ENCODE measurements at regions not wholly inside any gene's neighbourhood (a gene's known extent, or its start where the extent isn't known, plus 50 kb on each side); places are given as distances from the start of the nearest gene placed in this dataset.
A peak's percentile ranks its signal among the peaks of the same experiment; 100 is the strongest.
"Not testable (repeated sequence)": the region's sequence is repeated elsewhere in the genome, so short reads cannot be mapped to it uniquely, and the experiment has no call there.

GRCh38 chr12:33017029-33017428 is 120.5 kb upstream of the PKP2 start:
- H4K20me1 ChIP-seq (replicated peaks; ENCODE audit: control insufficient read depth, insufficient read depth, low read length); H2AFZ ChIP-seq (ENCODE audit: low read depth, low read length); CTCF ChIA-PET (ENCODE audit: low intra/inter-chr PET ratio); H3K9ac ChIP-seq (ENCODE audit: insufficient read depth in 1 of 2, low read depth in 2 of 2, low read length in 2 of 2); H3K4me2 ChIP-seq (ENCODE audit: insufficient read depth, low read length); FAIRE-seq; BruUV-seq (replicated peaks); H3K27ac ChIP-seq (ENCODE audit: extremely low read depth, low read depth, low read length); H3K36me3 ChIP-seq (ENCODE audit: control insufficient read depth, insufficient read depth, low read length); in situ Hi-C loops (cut with MboI); H3K4me3 ChIP-seq; ATAC-seq; H3K27me3 ChIP-seq (ENCODE audit: control insufficient read depth in 2 of 2, insufficient read depth in 2 of 2, low read length in 2 of 2); H3K79me2 ChIP-seq (ENCODE audit: control insufficient read depth, insufficient read depth, low read length); intact Hi-C loops (cut with micrococcal nuclease); H3K9me3 ChIP-seq (replicated peaks; ENCODE audit: control insufficient read depth, insufficient read depth, low read depth, low read length); H3K9me1 ChIP-seq (ENCODE audit: control insufficient read depth, insufficient read depth, low read length); POLR2A ChIA-PET; H3K4me1 ChIP-seq (replicated peaks in 1 of 2; ENCODE audit: control insufficient read depth in 2 of 2, insufficient read depth in 2 of 2, low read length in 2 of 2); DNase-seq (ENCODE audit: extremely low read depth in 1 of 4, low spot score in 3 of 4): not testable (repeated sequence)
- 0% methylated on average over 2 of the region's 2 CpGs for WGBS (ENCODE audit: insufficient coverage, low coverage, missing lambda C conversion rate)
- TF ChIP-seq ZFP36 (IDR thresholded peaks at IDR 0.05; ENCODE audit: low read depth, low read length, partially characterized antibody), result peak; percentile 46

DNA sequence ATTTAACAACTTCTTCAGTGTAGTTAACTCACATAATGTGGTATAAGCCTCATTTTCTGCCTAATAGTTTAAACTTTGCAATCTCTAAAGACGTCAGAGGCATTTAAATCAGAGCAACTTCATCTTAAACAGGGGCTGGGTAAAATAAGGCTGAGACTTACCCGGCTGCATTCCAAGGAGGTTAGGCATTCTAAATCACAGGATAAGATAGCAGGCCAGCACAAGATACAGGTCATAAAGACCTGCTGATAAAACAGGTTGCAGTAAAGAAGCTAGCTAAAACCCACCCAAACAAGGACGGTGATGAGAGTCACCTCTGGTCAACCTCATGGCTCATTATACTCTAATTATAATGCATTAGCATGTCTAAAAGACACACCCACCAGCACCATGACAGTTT is 115.6 kb upstream of the PKP2 start:
- intact Hi-C loops (cut with micrococcal nuclease) (no loop called here), in situ Hi-C loops (cut with MboI) (no loop called here)
- Histone ChIP-seq H3K36me3 (ENCODE audit: control insufficient read depth, insufficient read depth, low read length) (no peaks in the 10 kb centered on the region), H3K4me1 (replicated peaks in 1 of 2; ENCODE audit: control insufficient read depth in 2 of 2, insufficient read depth in 2 of 2, low read length in 2 of 2) (no peaks in the 10 kb centered on the region), H3K27ac (ENCODE audit: extremely low read depth, low read depth, low read length) (no peak overlapping the region), H2AFZ (ENCODE audit: low read depth, low read length) (no peak overlapping the region), H4K20me1 (replicated peaks; ENCODE audit: control insufficient read depth, insufficient read depth, low read length) (no peaks in the 10 kb centered on the region), H3K4me2 (ENCODE audit: insufficient read depth, low read length) (no peak overlapping the region), H3K27me3 (ENCODE audit: control insufficient read depth in 2 of 2, insufficient read depth in 2 of 2, low read length in 2 of 2) (no peaks in the 10 kb centered on the region), H3K9ac (ENCODE audit: insufficient read depth in 1 of 2, low read depth in 2 of 2, low read length in 2 of 2) (no peak overlapping the region), H3K79me2 (ENCODE audit: control insufficient read depth, insufficient read depth, low read length) (no peaks in the 10 kb centered on the region), H3K9me3 (replicated peaks; ENCODE audit: control insufficient read depth, insufficient read depth, low read depth, low read length) (peaks cover 2% of the 10 kb centered on the region; the same call in 1 of the 2 replicates), H3K4me3 (no peak overlapping the region), H3K9me1 (ENCODE audit: control insufficient read depth, insufficient read depth, low read length) (no peaks in the 10 kb centered on the region)
- BruUV-seq (replicated peaks), result no TSS peak
- WGBS (ENCODE audit: insufficient coverage, low coverage, missing lambda C conversion rate), result 0% methylated on average over 3 of the region's 3 CpGs
- ChIA-PET POLR2A (no interaction called here), CTCF (ENCODE audit: low intra/inter-chr PET ratio) (no interaction called here)
- DNase-seq (ENCODE audit: extremely low read depth in 1 of 4, low spot score in 3 of 4) (no peak), ATAC-seq (no peak), FAIRE-seq (no peak)
- TF ChIP-seq, protein P1, sequence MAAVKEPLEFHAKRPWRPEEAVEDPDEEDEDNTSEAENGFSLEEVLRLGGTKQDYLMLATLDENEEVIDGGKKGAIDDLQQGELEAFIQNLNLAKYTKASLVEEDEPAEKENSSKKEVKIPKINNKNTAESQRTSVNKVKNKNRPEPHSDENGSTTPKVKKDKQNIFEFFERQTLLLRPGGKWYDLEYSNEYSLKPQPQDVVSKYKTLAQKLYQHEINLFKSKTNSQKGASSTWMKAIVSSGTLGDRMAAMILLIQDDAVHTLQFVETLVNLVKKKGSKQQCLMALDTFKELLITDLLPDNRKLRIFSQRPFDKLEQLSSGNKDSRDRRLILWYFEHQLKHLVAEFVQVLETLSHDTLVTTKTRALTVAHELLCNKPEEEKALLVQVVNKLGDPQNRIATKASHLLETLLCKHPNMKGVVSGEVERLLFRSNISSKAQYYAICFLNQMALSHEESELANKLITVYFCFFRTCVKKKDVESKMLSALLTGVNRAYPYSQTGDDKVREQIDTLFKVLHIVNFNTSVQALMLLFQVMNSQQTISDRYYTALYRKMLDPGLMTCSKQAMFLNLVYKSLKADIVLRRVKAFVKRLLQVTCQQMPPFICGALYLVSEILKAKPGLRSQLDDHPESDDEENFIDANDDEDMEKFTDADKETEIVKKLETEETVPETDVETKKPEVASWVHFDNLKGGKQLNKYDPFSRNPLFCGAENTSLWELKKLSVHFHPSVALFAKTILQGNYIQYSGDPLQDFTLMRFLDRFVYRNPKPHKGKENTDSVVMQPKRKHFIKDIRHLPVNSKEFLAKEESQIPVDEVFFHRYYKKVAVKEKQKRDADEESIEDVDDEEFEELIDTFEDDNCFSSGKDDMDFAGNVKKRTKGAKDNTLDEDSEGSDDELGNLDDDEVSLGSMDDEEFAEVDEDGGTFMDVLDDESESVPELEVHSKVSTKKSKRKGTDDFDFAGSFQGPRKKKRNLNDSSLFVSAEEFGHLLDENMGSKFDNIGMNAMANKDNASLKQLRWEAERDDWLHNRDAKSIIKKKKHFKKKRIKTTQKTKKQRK (IDR thresholded peaks at IDR 0.05; ENCODE audit: borderline replicate concordance, low read depth, low read length), result no peak
- TF ChIP-seq NKRF (IDR thresholded peaks at IDR 0.05; ENCODE audit: borderline replicate concordance) (no peak), COPS2 (conservative IDR thresholded peaks at IDR 0.05) (no peak), POLR2B (IDR thresholded peaks at IDR 0.05; ENCODE audit: low read depth, partially characterized antibody) (no peak), CEBPB (tag; IDR thresholded peaks at IDR 0.05) (no peak), ZNF766 (CRISPR knock-in tag; conservative IDR thresholded peaks at IDR 0.05) (no peak), KLF13 (tag; IDR thresholded peaks at IDR 0.05; ENCODE audit: borderline replicate concordance, low read depth) (no peak), ZNF274 (IDR thresholded peaks at IDR 0.05; ENCODE audit: borderline replicate concordance, low read depth, low read length) (no peak)
- TF ChIP-seq, protein P2, sequence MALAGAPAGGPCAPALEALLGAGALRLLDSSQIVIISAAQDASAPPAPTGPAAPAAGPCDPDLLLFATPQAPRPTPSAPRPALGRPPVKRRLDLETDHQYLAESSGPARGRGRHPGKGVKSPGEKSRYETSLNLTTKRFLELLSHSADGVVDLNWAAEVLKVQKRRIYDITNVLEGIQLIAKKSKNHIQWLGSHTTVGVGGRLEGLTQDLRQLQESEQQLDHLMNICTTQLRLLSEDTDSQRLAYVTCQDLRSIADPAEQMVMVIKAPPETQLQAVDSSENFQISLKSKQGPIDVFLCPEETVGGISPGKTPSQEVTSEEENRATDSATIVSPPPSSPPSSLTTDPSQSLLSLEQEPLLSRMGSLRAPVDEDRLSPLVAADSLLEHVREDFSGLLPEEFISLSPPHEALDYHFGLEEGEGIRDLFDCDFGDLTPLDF (CRISPR knock-in tag; IDR thresholded peaks at IDR 0.05), result no peak

Measured in K562 (cell line).